ENCODE measurements at regions not wholly inside any gene's neighbourhood (a gene's known extent, or its start where the extent isn't known, plus 50 kb on each side); places are given as distances from the start of the nearest gene placed in this dataset.
A peak's percentile ranks its signal among the peaks of the same experiment; 100 is the strongest.

DNA sequence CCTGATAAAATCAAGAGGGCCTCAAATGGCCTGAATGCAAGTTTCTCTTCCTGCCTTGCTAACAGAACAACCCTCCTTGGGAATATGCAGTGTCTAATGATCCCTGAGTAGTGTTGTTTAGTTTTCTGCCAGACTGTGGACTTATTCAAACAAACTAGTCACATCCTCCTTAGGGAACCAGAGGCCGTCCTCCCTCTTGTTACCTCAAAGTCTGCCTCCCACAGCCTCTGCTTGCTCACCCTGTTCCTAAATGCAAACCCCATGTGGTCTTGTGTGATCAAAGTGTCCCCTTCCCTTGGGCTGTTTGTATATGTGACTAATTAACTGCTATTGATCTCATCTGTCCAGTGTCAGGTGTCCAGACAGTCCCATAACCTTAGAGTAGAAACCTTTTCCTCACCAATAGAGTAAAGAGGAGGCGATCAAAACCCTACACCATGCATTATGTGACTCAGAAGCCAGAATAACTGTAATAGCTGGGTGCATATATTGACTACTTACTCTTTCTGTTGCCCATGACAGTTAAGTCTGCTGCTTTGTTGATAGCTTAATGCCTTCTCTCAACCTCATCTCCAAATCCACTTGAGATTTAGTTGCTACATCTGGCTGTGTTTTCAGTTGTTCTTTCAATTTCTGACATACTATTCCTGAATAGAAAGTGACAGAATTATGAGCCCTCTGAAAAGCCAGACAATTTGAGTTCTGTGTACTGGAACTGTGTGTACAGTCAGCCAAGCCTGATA is 473.0 kb upstream of the NWD2 start:
- Histone ChIP-seq H3K9me2 (ENCODE audit: insufficient read depth, low read length) (no peaks in the 10 kb centered on the region), H3K9ac (ENCODE audit: low read length) (no peak overlapping the region), H3K9me3 (ENCODE audit: low read length) (no peaks in the 10 kb centered on the region), H3K4me3 (ENCODE audit: low read length) (no peak overlapping the region), H3K36me3 (ENCODE audit: insufficient read depth, low read length) (no peaks in the 10 kb centered on the region), H2AFZ (ENCODE audit: low read depth, low read length) (no peak overlapping the region), H3K4me2 (ENCODE audit: low read length) (no peak overlapping the region), H3K79me2 (replicated peaks; ENCODE audit: insufficient read depth, low read length) (no peaks in the 10 kb centered on the region), H3K27me3 (ENCODE audit: insufficient read depth, low read depth, low read length) (peaks cover 3% of the 10 kb centered on the region), H4K20me1 (ENCODE audit: insufficient read depth) (no peaks in the 10 kb centered on the region), H3K27ac (ENCODE audit: low read length) (no peak overlapping the region), H3F3A (ENCODE audit: insufficient read depth, low read length, poor library complexity, severe bottlenecking) (no peaks in the 10 kb centered on the region)
- TF ChIP-seq, protein P1, sequence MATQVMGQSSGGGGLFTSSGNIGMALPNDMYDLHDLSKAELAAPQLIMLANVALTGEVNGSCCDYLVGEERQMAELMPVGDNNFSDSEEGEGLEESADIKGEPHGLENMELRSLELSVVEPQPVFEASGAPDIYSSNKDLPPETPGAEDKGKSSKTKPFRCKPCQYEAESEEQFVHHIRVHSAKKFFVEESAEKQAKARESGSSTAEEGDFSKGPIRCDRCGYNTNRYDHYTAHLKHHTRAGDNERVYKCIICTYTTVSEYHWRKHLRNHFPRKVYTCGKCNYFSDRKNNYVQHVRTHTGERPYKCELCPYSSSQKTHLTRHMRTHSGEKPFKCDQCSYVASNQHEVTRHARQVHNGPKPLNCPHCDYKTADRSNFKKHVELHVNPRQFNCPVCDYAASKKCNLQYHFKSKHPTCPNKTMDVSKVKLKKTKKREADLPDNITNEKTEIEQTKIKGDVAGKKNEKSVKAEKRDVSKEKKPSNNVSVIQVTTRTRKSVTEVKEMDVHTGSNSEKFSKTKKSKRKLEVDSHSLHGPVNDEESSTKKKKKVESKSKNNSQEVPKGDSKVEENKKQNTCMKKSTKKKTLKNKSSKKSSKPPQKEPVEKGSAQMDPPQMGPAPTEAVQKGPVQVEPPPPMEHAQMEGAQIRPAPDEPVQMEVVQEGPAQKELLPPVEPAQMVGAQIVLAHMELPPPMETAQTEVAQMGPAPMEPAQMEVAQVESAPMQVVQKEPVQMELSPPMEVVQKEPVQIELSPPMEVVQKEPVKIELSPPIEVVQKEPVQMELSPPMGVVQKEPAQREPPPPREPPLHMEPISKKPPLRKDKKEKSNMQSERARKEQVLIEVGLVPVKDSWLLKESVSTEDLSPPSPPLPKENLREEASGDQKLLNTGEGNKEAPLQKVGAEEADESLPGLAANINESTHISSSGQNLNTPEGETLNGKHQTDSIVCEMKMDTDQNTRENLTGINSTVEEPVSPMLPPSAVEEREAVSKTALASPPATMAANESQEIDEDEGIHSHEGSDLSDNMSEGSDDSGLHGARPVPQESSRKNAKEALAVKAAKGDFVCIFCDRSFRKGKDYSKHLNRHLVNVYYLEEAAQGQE (IDR thresholded peaks at IDR 0.05; ENCODE audit: borderline replicate concordance), result peak; percentile 35
- TF ChIP-seq TAF1 (IDR thresholded peaks at IDR 0.05; ENCODE audit: low read depth), result no peak
- TF ChIP-seq POLR2AphosphoS5 (IDR thresholded peaks at IDR 0.05), result peak; percentile 46
- TF ChIP-seq, protein P2, sequence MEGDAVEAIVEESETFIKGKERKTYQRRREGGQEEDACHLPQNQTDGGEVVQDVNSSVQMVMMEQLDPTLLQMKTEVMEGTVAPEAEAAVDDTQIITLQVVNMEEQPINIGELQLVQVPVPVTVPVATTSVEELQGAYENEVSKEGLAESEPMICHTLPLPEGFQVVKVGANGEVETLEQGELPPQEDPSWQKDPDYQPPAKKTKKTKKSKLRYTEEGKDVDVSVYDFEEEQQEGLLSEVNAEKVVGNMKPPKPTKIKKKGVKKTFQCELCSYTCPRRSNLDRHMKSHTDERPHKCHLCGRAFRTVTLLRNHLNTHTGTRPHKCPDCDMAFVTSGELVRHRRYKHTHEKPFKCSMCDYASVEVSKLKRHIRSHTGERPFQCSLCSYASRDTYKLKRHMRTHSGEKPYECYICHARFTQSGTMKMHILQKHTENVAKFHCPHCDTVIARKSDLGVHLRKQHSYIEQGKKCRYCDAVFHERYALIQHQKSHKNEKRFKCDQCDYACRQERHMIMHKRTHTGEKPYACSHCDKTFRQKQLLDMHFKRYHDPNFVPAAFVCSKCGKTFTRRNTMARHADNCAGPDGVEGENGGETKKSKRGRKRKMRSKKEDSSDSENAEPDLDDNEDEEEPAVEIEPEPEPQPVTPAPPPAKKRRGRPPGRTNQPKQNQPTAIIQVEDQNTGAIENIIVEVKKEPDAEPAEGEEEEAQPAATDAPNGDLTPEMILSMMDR (IDR thresholded peaks at IDR 0.05; ENCODE audit: poor library complexity, severe bottlenecking), result no peak
- TF ChIP-seq MXI1 (conservative IDR thresholded peaks at IDR 0.05; ENCODE audit: poor library complexity, severe bottlenecking), result no peak
- peak; percentile 87 for TF ChIP-seq EP300 (conservative IDR thresholded peaks at IDR 0.05; ENCODE audit: poor library complexity, severe bottlenecking)
- TF ChIP-seq EZH2 (IDR thresholded peaks at IDR 0.05; ENCODE audit: borderline replicate concordance, insufficient read depth, low read length, poor library complexity, severe bottlenecking), result no peak
- TF ChIP-seq SMC3 (conservative IDR thresholded peaks at IDR 0.05; ENCODE audit: poor library complexity), result no peak
- TF ChIP-seq RAD21 (conservative IDR thresholded peaks at IDR 0.05), result no peak

DNA sequence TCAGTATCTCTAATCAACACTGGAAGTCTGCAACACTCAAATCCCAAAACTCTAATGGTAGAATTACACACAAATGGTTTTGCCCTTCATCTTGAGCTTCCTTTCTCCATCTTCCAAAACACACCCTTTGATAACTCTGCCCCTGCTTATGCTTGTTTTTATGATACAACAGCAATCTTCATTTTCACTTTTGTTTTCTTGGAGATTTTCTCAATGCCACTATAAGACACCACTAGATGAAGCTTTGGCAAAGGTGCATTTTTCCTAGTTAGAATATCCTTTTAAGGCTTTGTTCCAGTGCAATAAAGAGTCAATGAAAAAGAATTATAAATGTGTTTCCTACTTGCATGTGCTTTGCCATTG is 472.4 kb upstream of the NWD2 start:
- H3K27me3 ChIP-seq (ENCODE audit: insufficient read depth, low read depth, low read length), result peaks cover 6% of the 10 kb centered on the region
- H3F3A ChIP-seq (ENCODE audit: insufficient read depth, low read length, poor library complexity, severe bottlenecking), result no peaks in the 10 kb centered on the region
- H3K9me3 ChIP-seq (ENCODE audit: low read length), result no peaks in the 10 kb centered on the region
- no peaks in the 10 kb centered on the region for H3K9me2 ChIP-seq (ENCODE audit: insufficient read depth, low read length)
- no peak overlapping the region for H2AFZ ChIP-seq (ENCODE audit: low read depth, low read length)
- no peak overlapping the region for H3K27ac ChIP-seq (ENCODE audit: low read length)
- no peaks in the 10 kb centered on the region for H3K36me3 ChIP-seq (ENCODE audit: insufficient read depth, low read length)
- H3K79me2 ChIP-seq (replicated peaks; ENCODE audit: insufficient read depth, low read length), result no peaks in the 10 kb centered on the region
- no peak overlapping the region for H3K4me2 ChIP-seq (ENCODE audit: low read length)
- H4K20me1 ChIP-seq (ENCODE audit: insufficient read depth), result no peaks in the 10 kb centered on the region
- TF ChIP-seq MXI1 (conservative IDR thresholded peaks at IDR 0.05; ENCODE audit: poor library complexity, severe bottlenecking), result no peak
- no peak for TF ChIP-seq RAD21 (conservative IDR thresholded peaks at IDR 0.05)
- TF ChIP-seq, protein P1 (IDR thresholded peaks at IDR 0.05; ENCODE audit: borderline replicate concordance), result no peak
- TF ChIP-seq TAF1 (IDR thresholded peaks at IDR 0.05; ENCODE audit: low read depth), result no peak
- H3K4me3 ChIP-seq (ENCODE audit: low read length), result no peak overlapping the region
- H3K9ac ChIP-seq (ENCODE audit: low read length), result no peak overlapping the region

Data from neural cell (in vitro differentiated cells).